Stimulated activated naive B cell treated with anti-CD40 and anti-IgM and Interleukin-4, amounts not matched to agents 10 μg/mL and 1 μg/mL and 100 μg/mL, for 72 hours (primary cell): ENCODE measurements at regions not wholly inside any gene's neighbourhood (a gene's known extent, or its start where the extent isn't known, plus 50 kb on each side); places are given as distances from the start of the nearest gene placed in this dataset.

Source experiments
- ATAC-seq, 2 donors: fragments of 150-1000 bp; cut with Tn5 transposase; replicated peaks; 2 replicates each; pipeline ENCODE4 v1.10.0; 2021; ENCODE audit warnings: moderate library complexity in 1 of 2
- DNase-seq: peaks from one replicate; pipeline ENCODE4 v3.0.0; 2021
- H3K27ac Mint-ChIP-seq: one replicate; pipeline ENCODE4 v1.8.0; 2022; ENCODE audit warnings: mild to moderate bottlenecking, mixed read lengths
- H3K27me3 Mint-ChIP-seq, 2 donors: one replicate each; pipeline ENCODE4 v1.8.0; 2022; ENCODE audit warnings: mixed read lengths in 2 of 2
- H3K36me3 Mint-ChIP-seq, 2 donors: one replicate each; pipeline ENCODE4 v1.8.0; 2022; ENCODE audit warnings: mixed read lengths in 2 of 2, mild to moderate bottlenecking in 1 of 2
- H3K4me1 Mint-ChIP-seq, 2 donors: one replicate each; pipeline ENCODE4 v1.8.0; 2022; ENCODE audit warnings: mixed read lengths in 2 of 2, mild to moderate bottlenecking in 1 of 2
- H3K4me3 Mint-ChIP-seq, 2 donors: one replicate each; pipeline ENCODE4 v1.8.0; 2022; ENCODE audit warnings: mild to moderate bottlenecking in 2 of 2, mixed read lengths in 2 of 2, moderate library complexity in 1 of 2
- H3K9me3 Mint-ChIP-seq, 2 donors: one replicate each; pipeline ENCODE4 v1.8.0; 2022; ENCODE audit warnings: mixed read lengths in 2 of 2, mild to moderate bottlenecking in 1 of 2

- Mint-ChIP-seq H3K27ac (no peak overlapping the region), H3K36me3 (no peaks in the 10 kb centered on the region), H3K9me3 (no peaks in the 10 kb centered on the region), H3K4me3 (no peak overlapping the region), H3K4me1 (no peaks in the 10 kb centered on the region), H3K27me3 (no peaks in the 10 kb centered on the region)
- no peak for ATAC-seq
- DNase-seq: no peak
These were observed 518.3 kb downstream of the DHX35 start for GRCh38 chr20:39480276-39481043.

- ATAC-seq: no peak
- Mint-ChIP-seq H3K4me3 (no peak overlapping the region), H3K4me1 (no peaks in the 10 kb centered on the region), H3K27me3 (no peaks in the 10 kb centered on the region), H3K36me3 (no peaks in the 10 kb centered on the region), H3K27ac (no peak overlapping the region), H3K9me3 (no peaks in the 10 kb centered on the region)
- no peak for DNase-seq
These were observed 517.2 kb downstream of the DHX35 start for GRCh38 chr20:39479196-39479810.

- H3K27me3 Mint-ChIP-seq: no peaks in the 10 kb centered on the region
- no peak for ATAC-seq
These were observed 512.7 kb downstream of the DHX35 start for GRCh38 chr20:39474879-39475278.

GRCh38 chr20:39473536-39473935 lies 511.4 kb downstream of the DHX35 start:
- Mint-ChIP-seq H3K4me1 (no peaks in the 10 kb centered on the region), H3K27ac (no peak overlapping the region), H3K9me3 (peaks cover 0 to 1% of the 10 kb centered on the region in 2 donors), H3K4me3 (no peak overlapping the region), H3K36me3 (no peaks in the 10 kb centered on the region), H3K27me3 (no peaks in the 10 kb centered on the region)
- no peak for DNase-seq
- no peak for ATAC-seq

More at GRCh38 chr20:39474879-39475278, 512.7 kb downstream of the DHX35 start:
- Mint-ChIP-seq H3K4me1 (no peaks in the 10 kb centered on the region), H3K27ac (no peak overlapping the region), H3K36me3 (no peaks in the 10 kb centered on the region), H3K4me3 (no peak overlapping the region), H3K9me3 (peaks cover 0 to 1% of the 10 kb centered on the region in 2 donors)
- no peak for DNase-seq

GRCh38 chr20:39468703-39469102 lies 506.6 kb downstream of the DHX35 start:
- H3K4me3 Mint-ChIP-seq: no peak overlapping the region
- H3K36me3 Mint-ChIP-seq: no peaks in the 10 kb centered on the region
- H3K9me3 Mint-ChIP-seq: peaks cover 0 to 1% of the 10 kb centered on the region in 2 donors
- no peak overlapping the region for H3K27ac Mint-ChIP-seq
- H3K27me3 Mint-ChIP-seq: no peaks in the 10 kb centered on the region
- no peak for DNase-seq
- no peaks in the 10 kb centered on the region for H3K4me1 Mint-ChIP-seq
- ATAC-seq: peak; percentile 57 to 71

GRCh38 chr20:39464238-39464637 lies 502.1 kb downstream of the DHX35 start:
- Mint-ChIP-seq H3K4me3 (no peak overlapping the region), H3K27ac (no peak overlapping the region), H3K36me3 (no peaks in the 10 kb centered on the region), H3K4me1 (no peaks in the 10 kb centered on the region), H3K9me3 (no peaks in the 10 kb centered on the region), H3K27me3 (no peaks in the 10 kb centered on the region)
- DNase-seq: no peak
- no peak for ATAC-seq

GRCh38 chr20:39462416-39462945 lies 500.3 kb downstream of the DHX35 start:
- peaks cover 9% of the 10 kb centered on the region in 2 donors for H3K27me3 Mint-ChIP-seq
- no peak overlapping the region for H3K27ac Mint-ChIP-seq
- ATAC-seq: no peak
- no peak for DNase-seq
- H3K9me3 Mint-ChIP-seq: no peaks in the 10 kb centered on the region
- H3K4me3 Mint-ChIP-seq: no peak overlapping the region
- no peaks in the 10 kb centered on the region for H3K36me3 Mint-ChIP-seq
- no peaks in the 10 kb centered on the region for H3K4me1 Mint-ChIP-seq

GRCh38 chr20:39458452-39458851 lies 496.3 kb downstream of the DHX35 start:
- Mint-ChIP-seq H3K9me3 (no peaks in the 10 kb centered on the region), H3K4me1 (no peaks in the 10 kb centered on the region), H3K36me3 (no peaks in the 10 kb centered on the region), H3K27ac (no peak overlapping the region), H3K27me3 (peaks cover 9 to 15% of the 10 kb centered on the region in 2 donors), H3K4me3 (no peak overlapping the region)
- ATAC-seq (no peak), DNase-seq (no peak)

- H3K9me3 Mint-ChIP-seq: no peaks in the 10 kb centered on the region
- H3K4me3 Mint-ChIP-seq: no peak overlapping the region
- H3K27me3 Mint-ChIP-seq: peaks cover 9 to 15% of the 10 kb centered on the region in 2 donors
- H3K36me3 Mint-ChIP-seq: no peaks in the 10 kb centered on the region
- ATAC-seq: no peak
- H3K4me1 Mint-ChIP-seq: peaks cover 0 to 1% of the 10 kb centered on the region in 2 donors
- DNase-seq: no peak
- no peak overlapping the region for H3K27ac Mint-ChIP-seq
These were observed 491.7 kb downstream of the DHX35 start for GRCh38 chr20:39453890-39454289.

GRCh38 chr20:39452583-39453340 lies 490.6 kb downstream of the DHX35 start:
- H3K27ac Mint-ChIP-seq: no peak overlapping the region
- no peak overlapping the region for H3K4me3 Mint-ChIP-seq
- DNase-seq: no peak
- peaks cover 0 to 1% of the 10 kb centered on the region in 2 donors for H3K4me1 Mint-ChIP-seq
- peaks cover under 1 to 7% of the 10 kb centered on the region in 2 donors for H3K27me3 Mint-ChIP-seq
- no peak for ATAC-seq
- no peaks in the 10 kb centered on the region for H3K9me3 Mint-ChIP-seq
- H3K36me3 Mint-ChIP-seq: no peaks in the 10 kb centered on the region

GRCh38 chr20:39451386-39451785 lies 489.2 kb downstream of the DHX35 start:
- peaks cover 0 to 6% of the 10 kb centered on the region in 2 donors for H3K27me3 Mint-ChIP-seq
- H3K27ac Mint-ChIP-seq: no peak overlapping the region
- no peak overlapping the region for H3K4me3 Mint-ChIP-seq
- no peak for ATAC-seq
- no peaks in the 10 kb centered on the region for H3K9me3 Mint-ChIP-seq
- no peak for DNase-seq
- H3K4me1 Mint-ChIP-seq: peaks cover 0 to 1% of the 10 kb centered on the region in 2 donors
- no peaks in the 10 kb centered on the region for H3K36me3 Mint-ChIP-seq

GRCh38 chr20:39446397-39446796 lies 484.3 kb downstream of the DHX35 start:
- no peaks in the 10 kb centered on the region for H3K36me3 Mint-ChIP-seq
- H3K4me3 Mint-ChIP-seq: no peak overlapping the region
- no peaks in the 10 kb centered on the region for H3K9me3 Mint-ChIP-seq
- H3K27ac Mint-ChIP-seq: no peak overlapping the region
- ATAC-seq (no peak), DNase-seq (no peak)
- H3K4me1 Mint-ChIP-seq: no peaks in the 10 kb centered on the region
- H3K27me3 Mint-ChIP-seq: no peaks in the 10 kb centered on the region

- no peak overlapping the region for H3K4me3 Mint-ChIP-seq
- peaks cover 0 to 4% of the 10 kb centered on the region in 2 donors for H3K27me3 Mint-ChIP-seq
These were observed 483.0 kb downstream of the DHX35 start for GRCh38 chr20:39445095-39445494.

GRCh38 chr20:39433466-39433865 lies 471.3 kb downstream of the DHX35 start:
- DNase-seq: no peak
- peaks cover 3 to 4% of the 10 kb centered on the region in 2 donors for H3K9me3 Mint-ChIP-seq
- H3K4me3 Mint-ChIP-seq: no peak overlapping the region
- H3K27me3 Mint-ChIP-seq: no peaks in the 10 kb centered on the region
- H3K27ac Mint-ChIP-seq: no peak overlapping the region
- H3K4me1 Mint-ChIP-seq: no peaks in the 10 kb centered on the region
- no peak for ATAC-seq
- no peaks in the 10 kb centered on the region for H3K36me3 Mint-ChIP-seq

More at GRCh38 chr20:39445095-39445494, 483.0 kb downstream of the DHX35 start:
- Mint-ChIP-seq H3K9me3 (peaks cover 0 to 3% of the 10 kb centered on the region in 2 donors), H3K27ac (no peak overlapping the region), H3K4me1 (no peaks in the 10 kb centered on the region), H3K36me3 (no peaks in the 10 kb centered on the region)
- no peak for ATAC-seq
- DNase-seq: no peak
